IMR-90 (cell line): ENCODE measurements at regions not wholly inside any gene's neighbourhood (a gene's known extent, or its start where the extent isn't known, plus 50 kb on each side); places are given as distances from the start of the nearest gene placed in this dataset.

Experiments used
- ATAC-seq: fragments of 200-7000 bp; cut with Tn5 transposase; 2 replicates; pipeline ENCODE4 v1.9.1; 2020; ENCODE audit warnings: low read depth, mild to moderate bottlenecking, moderate library complexity
- BruUV-seq: library from RNA; stranded (reverse); fragments of 400-500 nt; replicated peaks from 2 replicates; lab custom pipeline; 2021; lab: Mats Ljungman, UMichigan
- CTCF ChIA-PET: fragments of 300-600 bp; formaldehyde crosslinking; extraction: SDS; loops from one replicate; lab custom pipeline; 2021; ENCODE audit warnings: antibody characterized with exemption; lab: Yijun Ruan, JAX
- POLR2A ChIA-PET: fragments of 300-600 bp; sonication (Branson Sonifier 250); formaldehyde crosslinking; loops from one replicate; lab custom pipeline; 2022; ENCODE audit warnings: antibody characterized with exemption; ENCODE audit not compliant: unreplicated experiment; lab: Charles Lee
- DNase-seq: peaks from one replicate; pipeline ENCODE4 v3.0.0; 2013
- H2AFZ ChIP-seq: replicated peaks from 2 replicates; pipeline ENCODE3; 2013; ENCODE audit warnings: low read length, mild to moderate bottlenecking; ENCODE audit not compliant: poor library complexity
- H2AK5ac ChIP-seq: 2 replicates; pipeline ENCODE4 v1.6.1; 2013; ENCODE audit warnings: low read depth, low read length, inconsistent platforms
- H2AK9ac ChIP-seq: replicated peaks from 2 replicates; pipeline ENCODE3; 2013; ENCODE audit warnings: mild to moderate bottlenecking, low read depth, low read length, moderate library complexity; ENCODE audit not compliant: poor library complexity
- H2BK120ac ChIP-seq: 2 replicates; pipeline ENCODE4 v1.6.1; 2013; ENCODE audit warnings: low read depth, low read length, inconsistent platforms
- H2BK15ac ChIP-seq: 3 replicates; pipeline ENCODE4 v1.6.1; 2013; ENCODE audit warnings: low read depth, low read length, inconsistent platforms
- H2BK20ac ChIP-seq: 2 replicates; pipeline ENCODE4 v1.6.1; 2013; ENCODE audit warnings: low read depth, mild to moderate bottlenecking, inconsistent platforms, low read length, moderate library complexity
- H2BK5ac ChIP-seq: 2 replicates; pipeline ENCODE4 v1.6.1; 2013; ENCODE audit warnings: mild to moderate bottlenecking, low read depth, low read length, inconsistent platforms; ENCODE audit not compliant: poor library complexity, severe bottlenecking
- H3K14ac ChIP-seq: replicated peaks from 2 replicates; pipeline ENCODE4 v1.6.1; 2013; ENCODE audit warnings: low read depth, low read length, inconsistent platforms
- H3K18ac ChIP-seq: 2 replicates; pipeline ENCODE4 v1.6.1; 2013; ENCODE audit warnings: low read depth, low read length, control low read depth
- H3K23ac ChIP-seq: 2 replicates; pipeline ENCODE4 v1.6.1; 2013; ENCODE audit warnings: low read depth, low read length, inconsistent platforms
- H3K27ac ChIP-seq: 2 replicates; pipeline ENCODE4 v1.5.1; 2013; ENCODE audit warnings: mild to moderate bottlenecking, control low read depth, low read length; ENCODE audit not compliant: insufficient read depth
- H3K27me3 ChIP-seq: 2 replicates; pipeline ENCODE4 v1.6.1; 2013; ENCODE audit warnings: low read length; ENCODE audit not compliant: control insufficient read depth, insufficient read depth
- H3K36me3 ChIP-seq: 2 replicates; pipeline ENCODE4 v1.6.1; 2013; ENCODE audit warnings: low read length, mixed read lengths; ENCODE audit not compliant: control insufficient read depth, insufficient read depth
- H3K4ac ChIP-seq: 2 replicates; pipeline ENCODE4 v1.6.1; 2013; ENCODE audit warnings: low read depth, low read length, inconsistent platforms
- H3K4me1 ChIP-seq: 2 replicates; pipeline ENCODE4 v1.6.1; 2013; ENCODE audit warnings: low read length, mixed read lengths; ENCODE audit not compliant: control insufficient read depth, insufficient read depth
- H3K4me2 ChIP-seq: 2 replicates; pipeline ENCODE4 v1.6.1; 2013; ENCODE audit warnings: low read depth, mild to moderate bottlenecking, control low read depth, low read length, moderate library complexity
- H3K4me3 ChIP-seq: 2 replicates; pipeline ENCODE4 v1.5.1; 2013; ENCODE audit warnings: low read depth, mild to moderate bottlenecking, control low read depth, low read length, moderate library complexity; ENCODE audit not compliant: insufficient read depth
- H3K56ac ChIP-seq: 2 replicates; pipeline ENCODE4 v1.6.1; 2013; ENCODE audit warnings: low read length, inconsistent platforms; ENCODE audit not compliant: insufficient read depth; ENCODE audit errors: extremely low read depth
- H3K79me1 ChIP-seq, 2 experiments: 2 replicates each; pipeline ENCODE4 v1.6.1; 2013; ENCODE audit warnings: low read length in 2 of 2, inconsistent platforms in 1 of 2, low read depth in 1 of 2
- H3K9ac ChIP-seq: 2 replicates; pipeline ENCODE4 v1.6.1; 2013; ENCODE audit warnings: low read depth, low read length, control low read depth
- H3K9me1 ChIP-seq: 2 replicates; pipeline ENCODE4 v1.6.1; 2013; ENCODE audit warnings: low read length, inconsistent platforms; ENCODE audit not compliant: insufficient read depth
- H3K9me3 ChIP-seq: 2 replicates; pipeline ENCODE4 v1.6.1; 2013; ENCODE audit warnings: low read length; ENCODE audit not compliant: control insufficient read depth, insufficient read depth
- H4K20me1 ChIP-seq: 2 replicates; pipeline ENCODE4 v1.6.1; 2013; ENCODE audit warnings: low read length, inconsistent platforms; ENCODE audit not compliant: insufficient read depth
- H4K5ac ChIP-seq: 2 replicates; pipeline ENCODE4 v1.6.1; 2013; ENCODE audit warnings: mild to moderate bottlenecking, low read depth, low read length, control low read depth
- H4K8ac ChIP-seq, 2 experiments: 2 replicates each; pipeline ENCODE4 v1.6.1; 2013; ENCODE audit warnings: low read depth in 2 of 2, low read length in 2 of 2, control low read depth in 1 of 2, inconsistent platforms in 1 of 2
- H4K91ac ChIP-seq: 2 replicates; pipeline ENCODE4 v1.6.1; 2013; ENCODE audit warnings: low read depth, low read length, inconsistent platforms; ENCODE audit not compliant: insufficient read depth
- BHLHE40 ChIP-seq: fragments of 150-350 bp; IDR thresholded peaks from 2 replicates; pipeline ENCODE4 v1.6.1; 2016; ENCODE audit warnings: mild to moderate bottlenecking, low read depth, low read length
- CEBPB ChIP-seq: IDR thresholded peaks from 2 replicates; pipeline ENCODE4 v1.6.1; 2012; ENCODE audit warnings: low read depth, low read length, improper control_type of control experiment
- CHD1 ChIP-seq: IDR thresholded peaks from 2 replicates; pipeline ENCODE4 v1.6.1; 2012; ENCODE audit warnings: low read depth, low read length, improper control_type of control experiment
- CTCF ChIP-seq: conservative IDR thresholded peaks from 2 replicates; pipeline ENCODE4 v1.5.1; 2012; ENCODE audit warnings: mild to moderate bottlenecking, low read depth, low read length, improper control_type of control experiment
- FOS ChIP-seq: fragments of 150-350 bp; IDR thresholded peaks from 2 replicates; pipeline ENCODE4 v1.6.1; 2016; ENCODE audit warnings: low read depth, low read length
- MAFK ChIP-seq: IDR thresholded peaks from 2 replicates; pipeline ENCODE4 v1.6.1; 2012; ENCODE audit warnings: low read depth, low read length, improper control_type of control experiment
- MAZ ChIP-seq: IDR thresholded peaks from 2 replicates; pipeline ENCODE4 v1.6.1; 2012; ENCODE audit warnings: low read depth, mild to moderate bottlenecking, low read length, improper control_type of control experiment, moderate library complexity, borderline replicate concordance
- MXI1 ChIP-seq: IDR thresholded peaks from 2 replicates; pipeline ENCODE4 v1.6.1; 2012; ENCODE audit warnings: low read depth, mild to moderate bottlenecking, low read length, moderate library complexity, borderline replicate concordance
- POLR2A ChIP-seq: IDR thresholded peaks from 2 replicates; pipeline ENCODE4 v1.6.1; 2012; ENCODE audit warnings: mild to moderate bottlenecking, low read depth, low read length
- RAD21 ChIP-seq: IDR thresholded peaks from 2 replicates; pipeline ENCODE4 v1.6.1; 2012; ENCODE audit warnings: low read length, improper control_type of control experiment
- RCOR1 ChIP-seq: IDR thresholded peaks from 2 replicates; pipeline ENCODE4 v1.6.1; 2012; ENCODE audit warnings: mild to moderate bottlenecking, low read length, improper control_type of control experiment; ENCODE audit not compliant: insufficient replicate concordance
- RFX5 ChIP-seq: IDR thresholded peaks from 2 replicates; pipeline ENCODE4 v1.8.0; 2012; ENCODE audit warnings: low read depth, mild to moderate bottlenecking, low read length, moderate library complexity
- SMC3 ChIP-seq: fragments of 150-350 bp; IDR thresholded peaks from 2 replicates; pipeline ENCODE4 v1.6.1; 2016; ENCODE audit warnings: low read depth, mild to moderate bottlenecking, antibody characterized with exemption, low read length, moderate library complexity
- USF2 ChIP-seq: fragments of 150-350 bp; IDR thresholded peaks from 2 replicates; pipeline ENCODE4 v1.6.1; 2017; ENCODE audit warnings: mild to moderate bottlenecking, antibody characterized with exemption, low read length, low read depth
- WGBS, 2 experiments: methylation state at CpG; one replicate each; pipeline versions ENCODE4 v1.1.5 to v1.1.7; 2013; ENCODE audit warnings: missing lambda C conversion rate in 2 of 2; ENCODE audit not compliant: insufficient read length in 1 of 2; ENCODE audit errors: extremely low coverage in 2 of 2; 5-methylcytosine and 5-hydroxymethylcytosine counted together
- dilution Hi-C: fragments of 300-500 bp; cut with HindIII; formaldehyde crosslinking; loops from one replicate; pipeline ENCODE4 v1.14.3; 2018; ENCODE audit warnings: low sequenced_read_pairs; ENCODE audit not compliant: unreplicated experiment
- in situ Hi-C: fragments of 300-500 bp; cut with MboI; formaldehyde crosslinking; loops from 3 replicates; pipeline ENCODE4 v1.14.3; 2019; ENCODE audit warnings: low sequenced_read_pairs, inconsistent platforms, mixed read lengths
- intact Hi-C: fragments of 100-400 bp; cut with micrococcal nuclease; formaldehyde crosslinking; loops from 2 replicates; pipeline ENCODE4 v1.10.0; 2022

- no peak overlapping the region for H2AK9ac ChIP-seq
- no peak overlapping the region for H4K91ac ChIP-seq
- ATAC-seq (no peak), DNase-seq (no peak)
- ChIA-PET CTCF (no interaction called here), POLR2A (no interaction called here)
- no CpG with 5 or more reads among the region's 1 CpG for WGBS, 2 experiments
- no peak overlapping the region for H3K23ac ChIP-seq
- H3K18ac ChIP-seq = no peak overlapping the region
- no peak overlapping the region for H3K27ac ChIP-seq
- no peak overlapping the region for H2BK15ac ChIP-seq
- H3K9me3 ChIP-seq = no peaks in the 10 kb centered on the region
- no peak overlapping the region for H3K4me3 ChIP-seq
- TF ChIP-seq RFX5 (no peak), CHD1 (no peak), POLR2A (no peak), USF2 (no peak), CEBPB (no peak), BHLHE40 (no peak), MAFK (no peak), FOS (no peak), MXI1 (no peak), RCOR1 (no peak), CTCF (no peak), SMC3 (no peak), MAZ (no peak), RAD21 (no peak)
- no peak overlapping the region for H2BK20ac ChIP-seq
- no peak overlapping the region for H2BK5ac ChIP-seq
- intact Hi-C loops = no loop called here
- H3K9ac ChIP-seq = no peak overlapping the region
- H3K27me3 ChIP-seq = no peaks in the 10 kb centered on the region
- H4K5ac ChIP-seq = no peak overlapping the region
- H3K9me1 ChIP-seq = no peaks in the 10 kb centered on the region
- H4K8ac ChIP-seq = no peak overlapping the region
- H2AK5ac ChIP-seq = no peak overlapping the region
- H2AFZ ChIP-seq = no peak overlapping the region
- H4K20me1 ChIP-seq = no peaks in the 10 kb centered on the region
- no peak overlapping the region for H2BK120ac ChIP-seq
- H3K4me2 ChIP-seq = no peak overlapping the region
- dilution Hi-C loops = no loop called here
- no peak overlapping the region for H3K4ac ChIP-seq
- no peaks in the 10 kb centered on the region for H3K36me3 ChIP-seq
- in situ Hi-C loops = no loop called here
- H3K4me1 ChIP-seq = no peaks in the 10 kb centered on the region
- H3K14ac ChIP-seq = no peak overlapping the region
- no TSS peak for BruUV-seq
- no peaks in the 10 kb centered on the region for H3K79me1 ChIP-seq
- H3K56ac ChIP-seq = no peak overlapping the region
These were observed 311.9 kb upstream of the JARID2 start for GRCh38 chr6:14934013-14934412.
